ENCODE measurements at regions not wholly inside any gene's neighbourhood (a gene's known extent, or its start where the extent isn't known, plus 50 kb on each side); places are given as distances from the start of the nearest gene placed in this dataset.

DNA sequence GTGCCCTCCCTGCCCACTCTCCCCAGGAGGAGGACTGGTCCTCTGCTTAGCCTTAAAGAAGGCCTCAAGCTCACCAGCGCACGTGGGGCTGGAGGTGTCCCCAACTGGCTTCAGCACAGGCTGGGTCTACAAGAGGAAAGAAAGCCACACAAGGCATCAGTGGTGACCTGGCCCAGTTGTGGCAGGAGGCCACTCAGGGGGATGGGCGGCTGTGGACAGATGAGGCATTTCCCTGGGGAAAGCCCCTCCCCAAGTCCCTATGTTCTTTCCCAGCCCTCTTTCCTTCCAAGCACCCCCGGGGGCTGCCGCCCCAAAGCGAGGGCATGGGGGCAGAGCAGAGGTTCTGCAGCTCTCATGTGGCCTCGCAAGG lies 155.2 kb upstream of the TLE3 start:
- no peaks in the 10 kb centered on the region for H3K9me3 ChIP-seq (ENCODE audit: control insufficient read depth, insufficient read depth, low read length)
- WGBS (ENCODE audit: insufficient coverage): 82% methylated on average over 7 of the region's 7 CpGs
- H3K36me3 Mint-ChIP-seq: no peaks in the 10 kb centered on the region
- intact Hi-C loops (cut with micrococcal nuclease): no loop called here
- no peak overlapping the region for H3K4me3 ChIP-seq (ENCODE audit: low read length)
- no peak for ATAC-seq
- peaks cover 14% of the 10 kb centered on the region for H3K4me1 ChIP-seq (ENCODE audit: control insufficient read depth, insufficient read depth, low read length)
- H3K27ac Mint-ChIP-seq: no peak overlapping the region
- peaks cover 30 to 31% of the 10 kb centered on the region in 2 donors for H3K4me1 Mint-ChIP-seq
- TF ChIP-seq, protein P1, sequence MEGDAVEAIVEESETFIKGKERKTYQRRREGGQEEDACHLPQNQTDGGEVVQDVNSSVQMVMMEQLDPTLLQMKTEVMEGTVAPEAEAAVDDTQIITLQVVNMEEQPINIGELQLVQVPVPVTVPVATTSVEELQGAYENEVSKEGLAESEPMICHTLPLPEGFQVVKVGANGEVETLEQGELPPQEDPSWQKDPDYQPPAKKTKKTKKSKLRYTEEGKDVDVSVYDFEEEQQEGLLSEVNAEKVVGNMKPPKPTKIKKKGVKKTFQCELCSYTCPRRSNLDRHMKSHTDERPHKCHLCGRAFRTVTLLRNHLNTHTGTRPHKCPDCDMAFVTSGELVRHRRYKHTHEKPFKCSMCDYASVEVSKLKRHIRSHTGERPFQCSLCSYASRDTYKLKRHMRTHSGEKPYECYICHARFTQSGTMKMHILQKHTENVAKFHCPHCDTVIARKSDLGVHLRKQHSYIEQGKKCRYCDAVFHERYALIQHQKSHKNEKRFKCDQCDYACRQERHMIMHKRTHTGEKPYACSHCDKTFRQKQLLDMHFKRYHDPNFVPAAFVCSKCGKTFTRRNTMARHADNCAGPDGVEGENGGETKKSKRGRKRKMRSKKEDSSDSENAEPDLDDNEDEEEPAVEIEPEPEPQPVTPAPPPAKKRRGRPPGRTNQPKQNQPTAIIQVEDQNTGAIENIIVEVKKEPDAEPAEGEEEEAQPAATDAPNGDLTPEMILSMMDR (IDR thresholded peaks at IDR 0.05): no peak
- H3K9me3 Mint-ChIP-seq: no peaks in the 10 kb centered on the region
- H3K36me3 ChIP-seq (ENCODE audit: control insufficient read depth, insufficient read depth, low read length): no peaks in the 10 kb centered on the region
- DNase-seq: no peak
- no peak overlapping the region for H3K27ac ChIP-seq (ENCODE audit: low read length)
- no peaks in the 10 kb centered on the region for H3K27me3 ChIP-seq (ENCODE audit: control insufficient read depth, insufficient read depth, low read length)
- H3K27me3 Mint-ChIP-seq (ENCODE audit: low read depth in 2 of 2): peaks cover 40 to 57% of the 10 kb centered on the region in 2 donors
- no peak overlapping the region for H3K4me3 Mint-ChIP-seq

DNA sequence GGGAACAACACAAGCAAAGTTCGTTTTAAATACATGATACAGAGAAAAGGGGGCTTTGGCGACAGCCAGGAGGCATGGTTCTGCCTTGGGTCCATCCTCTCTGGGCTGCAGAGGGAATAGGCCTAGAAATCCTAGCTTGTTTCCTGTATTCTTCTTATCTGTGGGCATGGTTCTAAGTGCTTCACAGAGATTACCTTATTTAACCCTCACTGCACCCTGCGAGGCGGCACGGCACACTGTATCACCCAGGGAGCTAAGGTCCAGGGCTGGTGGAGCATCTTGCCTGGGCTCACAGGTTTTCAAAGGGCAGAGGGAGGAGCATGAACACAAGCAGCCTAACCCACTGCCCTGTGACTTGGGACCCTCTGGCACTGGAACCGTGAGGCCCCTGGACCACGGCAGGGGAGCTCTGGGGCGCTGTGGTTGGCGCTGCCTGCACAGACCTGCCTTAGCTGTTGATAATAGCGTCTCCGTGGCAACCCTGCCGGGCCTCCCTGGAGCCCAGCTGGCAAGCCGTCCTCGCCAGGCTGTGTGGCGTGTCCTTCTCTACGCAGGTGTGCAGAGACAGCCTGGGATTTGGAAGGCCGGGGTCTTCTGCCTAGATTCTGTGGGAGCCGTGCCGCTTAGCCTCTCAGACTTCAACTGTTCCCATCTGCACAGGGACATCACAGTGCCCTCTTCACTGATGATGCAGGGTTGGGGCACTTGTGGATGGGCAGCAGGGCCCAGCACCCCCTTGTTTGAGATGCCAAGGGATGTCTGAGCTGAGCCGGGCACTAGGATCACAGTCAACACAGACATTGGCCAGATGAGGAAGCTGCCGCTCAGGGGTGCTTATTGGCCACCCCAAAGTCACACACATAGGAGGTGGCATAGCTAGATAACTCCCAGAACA lies 154.6 kb upstream of the TLE3 start:
- TF ChIP-seq, protein P1 (IDR thresholded peaks at IDR 0.05): no peak
- Mint-ChIP-seq H3K27me3 (ENCODE audit: low read depth in 2 of 2) (peaks cover 40 to 61% of the 10 kb centered on the region in 2 donors), H3K27ac (no peak overlapping the region), H3K4me1 (peaks cover 25 to 27% of the 10 kb centered on the region in 2 donors), H3K36me3 (no peaks in the 10 kb centered on the region), H3K4me3 (no peak overlapping the region), H3K9me3 (no peaks in the 10 kb centered on the region)
- WGBS (ENCODE audit: insufficient coverage): 80% methylated on average over 21 of the region's 21 CpGs
- H3K27ac ChIP-seq (ENCODE audit: low read length): no peak overlapping the region
- H3K9me3 ChIP-seq (ENCODE audit: control insufficient read depth, insufficient read depth, low read length): no peaks in the 10 kb centered on the region
- intact Hi-C loops (cut with micrococcal nuclease): no loop called here
- DNase-seq (no peak), ATAC-seq (no peak)
- no peaks in the 10 kb centered on the region for H3K27me3 ChIP-seq (ENCODE audit: control insufficient read depth, insufficient read depth, low read length)
- no peaks in the 10 kb centered on the region for H3K36me3 ChIP-seq (ENCODE audit: control insufficient read depth, insufficient read depth, low read length)
- peaks cover 14% of the 10 kb centered on the region for H3K4me1 ChIP-seq (ENCODE audit: control insufficient read depth, insufficient read depth, low read length)
- H3K4me3 ChIP-seq (ENCODE audit: low read length): no peak overlapping the region

DNA sequence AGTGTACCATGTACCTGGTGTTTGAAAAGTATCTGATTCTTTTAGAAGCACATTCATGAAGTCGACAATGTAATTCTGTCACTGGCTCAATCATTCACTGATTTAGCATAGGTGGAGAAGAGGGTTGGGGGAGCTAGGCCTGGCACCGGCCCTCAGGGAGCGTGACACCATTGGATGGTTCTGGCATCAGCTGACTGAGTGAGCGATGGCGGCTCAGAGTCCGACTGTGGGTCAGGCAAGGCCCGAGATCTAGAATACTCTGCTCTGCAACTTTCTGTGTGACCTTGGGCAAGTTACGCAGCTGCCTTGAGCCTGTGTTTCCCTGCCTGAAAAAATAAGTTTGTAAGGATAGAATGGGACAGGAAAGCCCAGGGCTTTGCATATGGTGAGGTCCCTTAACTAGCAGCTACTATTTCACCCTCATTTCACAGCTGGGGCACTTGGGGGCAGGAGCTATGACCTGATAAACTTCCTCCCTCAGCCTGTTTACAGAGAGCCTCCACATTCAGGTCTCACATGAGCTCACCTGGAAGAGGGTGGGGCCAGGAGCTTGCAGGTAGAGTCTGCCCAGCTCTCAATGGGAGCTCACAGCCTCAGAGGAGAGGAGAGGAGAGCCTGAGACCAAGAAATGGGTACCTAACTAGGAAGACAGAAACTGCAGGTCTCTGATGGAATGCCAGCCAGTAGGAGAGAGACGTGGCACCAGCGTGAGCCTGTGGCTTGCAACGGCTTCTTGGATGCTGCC lies 153.7 kb upstream of the TLE3 start:
- H3K9me3 Mint-ChIP-seq: no peaks in the 10 kb centered on the region
- no peak overlapping the region for H3K4me3 ChIP-seq (ENCODE audit: low read length)
- H3K9me3 ChIP-seq (ENCODE audit: control insufficient read depth, insufficient read depth, low read length): no peaks in the 10 kb centered on the region
- peaks cover 23% of the 10 kb centered on the region for H3K4me1 ChIP-seq (ENCODE audit: control insufficient read depth, insufficient read depth, low read length)
- H3K36me3 ChIP-seq (ENCODE audit: control insufficient read depth, insufficient read depth, low read length): no peaks in the 10 kb centered on the region
- intact Hi-C loops (cut with micrococcal nuclease): no loop called here
- H3K27me3 Mint-ChIP-seq (ENCODE audit: low read depth in 2 of 2): peaks cover 40 to 57% of the 10 kb centered on the region in 2 donors
- ATAC-seq: no peak
- TF ChIP-seq, protein P1 (IDR thresholded peaks at IDR 0.05): no peak
- no peak overlapping the region for H3K27ac ChIP-seq (ENCODE audit: low read length)
- H3K27me3 ChIP-seq (ENCODE audit: control insufficient read depth, insufficient read depth, low read length): no peaks in the 10 kb centered on the region
- no peaks in the 10 kb centered on the region for H3K36me3 Mint-ChIP-seq
- H3K4me3 Mint-ChIP-seq: no peak overlapping the region
- peaks cover 22 to 33% of the 10 kb centered on the region in 2 donors for H3K4me1 Mint-ChIP-seq
- no peak for DNase-seq
- no peak overlapping the region for H3K27ac Mint-ChIP-seq
- 95% methylated on average over 11 of the region's 11 CpGs for WGBS (ENCODE audit: insufficient coverage)
